Skeletal muscle satellite cell (primary cell): ENCODE measurements at regions not wholly inside any gene's neighbourhood (a gene's known extent, or its start where the extent isn't known, plus 50 kb on each side); places are given as distances from the start of the nearest gene placed in this dataset.

Experiments used
- H3K27me3 ChIP-seq: 2 replicates; pipeline ENCODE4 v1.7.0; 2013; ENCODE audit warnings: low read length; ENCODE audit not compliant: control insufficient read depth, insufficient read depth
- H3K36me3 ChIP-seq: 2 replicates; pipeline ENCODE4 v1.7.0; 2013; ENCODE audit warnings: mild to moderate bottlenecking, control low read depth, low read length; ENCODE audit not compliant: insufficient read depth
- H3K4me1 ChIP-seq: 2 replicates; pipeline ENCODE4 v1.7.0; 2013; ENCODE audit warnings: low read length; ENCODE audit not compliant: control insufficient read depth, insufficient read depth
- H3K4me2 ChIP-seq: 2 replicates; pipeline ENCODE4 v1.7.0; 2013; ENCODE audit warnings: mild to moderate bottlenecking, low read length
- H3K4me3 ChIP-seq: 2 replicates; pipeline ENCODE4 v1.7.0; 2013; ENCODE audit warnings: low read length
- H3K9ac ChIP-seq: 2 replicates; pipeline ENCODE4 v1.7.0; 2013; ENCODE audit warnings: mild to moderate bottlenecking, low read depth, low read length, moderate library complexity
- H3K9me3 ChIP-seq: replicated peaks from 2 replicates; pipeline ENCODE4 v1.7.0; 2013; ENCODE audit warnings: mild to moderate bottlenecking, control low read depth, low read length

- H3K9ac ChIP-seq, result no peak overlapping the region
- no peaks in the 10 kb centered on the region for H3K4me1 ChIP-seq
- no peaks in the 10 kb centered on the region for H3K36me3 ChIP-seq
- H3K4me2 ChIP-seq, result no peak overlapping the region
- H3K27me3 ChIP-seq, result peaks cover 19% of the 10 kb centered on the region
- no peaks in the 10 kb centered on the region for H3K9me3 ChIP-seq
- H3K4me3 ChIP-seq, result no peak overlapping the region
Measured at GRCh38 chr1:228810395-228810758, 75.1 kb downstream of the RHOU start.

GRCh38 chr1:228810878-228811711 is 75.8 kb downstream of the RHOU start:
- H3K4me1 ChIP-seq, result no peaks in the 10 kb centered on the region
- H3K27me3 ChIP-seq, result peaks cover 19% of the 10 kb centered on the region
- H3K9me3 ChIP-seq, result no peaks in the 10 kb centered on the region
- H3K9ac ChIP-seq, result no peak overlapping the region
- no peak overlapping the region for H3K4me3 ChIP-seq
- H3K36me3 ChIP-seq, result no peaks in the 10 kb centered on the region
- H3K4me2 ChIP-seq, result no peak overlapping the region

DNA sequence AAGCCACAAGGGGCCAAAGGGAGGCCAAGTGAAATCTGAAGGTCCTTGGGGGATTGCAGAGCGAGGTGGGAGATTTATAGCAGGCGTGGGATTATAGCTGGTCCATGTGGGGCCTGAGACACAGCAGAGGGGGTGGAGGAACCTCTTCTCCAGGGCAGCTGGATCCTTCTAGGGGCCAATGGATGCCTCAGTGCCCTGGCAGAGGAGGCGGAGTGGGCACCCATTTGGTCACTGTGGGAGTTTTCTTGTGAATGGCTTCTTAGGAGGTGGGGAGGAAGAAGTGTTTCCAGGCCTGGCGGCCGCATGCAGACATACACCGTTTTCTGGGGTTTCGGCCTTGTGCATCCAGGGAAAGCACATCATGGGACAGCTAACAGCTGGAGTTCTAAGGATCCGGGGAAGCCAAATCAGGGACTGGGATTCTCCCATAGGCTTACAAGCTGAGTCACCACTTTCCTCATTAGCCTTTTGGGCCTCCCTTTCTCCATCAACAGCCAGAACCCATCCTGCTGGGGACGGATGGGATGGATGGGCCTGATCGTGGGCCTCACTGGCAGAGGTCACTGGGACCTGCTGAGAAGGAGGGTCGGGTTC is 76.5 kb downstream of the RHOU start:
- no peaks in the 10 kb centered on the region for H3K4me1 ChIP-seq
- H3K36me3 ChIP-seq, result no peaks in the 10 kb centered on the region
- no peak overlapping the region for H3K9ac ChIP-seq
- no peak overlapping the region for H3K4me2 ChIP-seq
- H3K27me3 ChIP-seq, result peaks cover 14% of the 10 kb centered on the region
- H3K4me3 ChIP-seq, result no peak overlapping the region
- H3K9me3 ChIP-seq, result no peaks in the 10 kb centered on the region

GRCh38 chr1:228812961-228813360 is 77.7 kb downstream of the RHOU start:
- Histone ChIP-seq H3K27me3 (peaks cover 12% of the 10 kb centered on the region), H3K4me2 (no peak overlapping the region), H3K4me1 (no peaks in the 10 kb centered on the region), H3K36me3 (no peaks in the 10 kb centered on the region), H3K9ac (no peak overlapping the region), H3K9me3 (no peaks in the 10 kb centered on the region), H3K4me3 (no peak overlapping the region)

DNA sequence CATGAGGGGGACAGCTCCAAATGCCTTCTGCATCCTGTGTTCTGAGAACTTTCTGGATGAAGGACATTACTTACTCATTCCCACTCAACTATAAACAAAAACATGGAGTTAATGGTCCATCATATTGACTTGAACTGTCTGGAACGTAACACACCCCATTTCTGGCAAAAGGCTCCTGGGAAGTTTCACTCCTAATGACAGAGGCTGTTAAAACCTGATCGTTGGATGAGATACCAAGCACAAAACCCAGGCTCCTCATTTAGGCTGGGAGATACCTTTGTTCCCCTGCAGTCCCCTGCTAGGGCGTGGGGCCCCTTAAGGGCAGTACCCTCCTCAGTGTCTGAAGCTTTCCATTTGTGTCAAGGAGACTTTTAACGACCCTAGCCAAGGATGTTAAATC is 78.9 kb downstream of the RHOU start:
- H3K4me2 ChIP-seq, result no peak overlapping the region
- no peaks in the 10 kb centered on the region for H3K9me3 ChIP-seq
- peaks cover 14% of the 10 kb centered on the region for H3K27me3 ChIP-seq
- H3K4me3 ChIP-seq, result no peak overlapping the region
- H3K36me3 ChIP-seq, result no peaks in the 10 kb centered on the region
- H3K9ac ChIP-seq, result no peak overlapping the region
- no peaks in the 10 kb centered on the region for H3K4me1 ChIP-seq

GRCh38 chr1:228818296-228818695 is 83.0 kb downstream of the RHOU start:
- peaks cover 23% of the 10 kb centered on the region for H3K27me3 ChIP-seq
- H3K36me3 ChIP-seq, result no peaks in the 10 kb centered on the region
- no peak overlapping the region for H3K4me3 ChIP-seq
- H3K4me1 ChIP-seq, result no peaks in the 10 kb centered on the region
- no peak overlapping the region for H3K9ac ChIP-seq
- no peak overlapping the region for H3K4me2 ChIP-seq
- H3K9me3 ChIP-seq, result no peaks in the 10 kb centered on the region

GRCh38 chr1:228818928-228819630 is 83.8 kb downstream of the RHOU start:
- no peaks in the 10 kb centered on the region for H3K9me3 ChIP-seq
- no peaks in the 10 kb centered on the region for H3K36me3 ChIP-seq
- H3K4me2 ChIP-seq, result no peak overlapping the region
- peaks cover 19% of the 10 kb centered on the region for H3K27me3 ChIP-seq
- no peak overlapping the region for H3K9ac ChIP-seq
- no peak overlapping the region for H3K4me3 ChIP-seq
- no peaks in the 10 kb centered on the region for H3K4me1 ChIP-seq

GRCh38 chr1:228821252-228821651 is 86.0 kb downstream of the RHOU start:
- Histone ChIP-seq H3K4me3 (no peak overlapping the region), H3K9me3 (no peaks in the 10 kb centered on the region), H3K4me2 (no peak overlapping the region), H3K4me1 (no peaks in the 10 kb centered on the region), H3K27me3 (peaks cover 16% of the 10 kb centered on the region), H3K9ac (no peak overlapping the region), H3K36me3 (no peaks in the 10 kb centered on the region)

DNA sequence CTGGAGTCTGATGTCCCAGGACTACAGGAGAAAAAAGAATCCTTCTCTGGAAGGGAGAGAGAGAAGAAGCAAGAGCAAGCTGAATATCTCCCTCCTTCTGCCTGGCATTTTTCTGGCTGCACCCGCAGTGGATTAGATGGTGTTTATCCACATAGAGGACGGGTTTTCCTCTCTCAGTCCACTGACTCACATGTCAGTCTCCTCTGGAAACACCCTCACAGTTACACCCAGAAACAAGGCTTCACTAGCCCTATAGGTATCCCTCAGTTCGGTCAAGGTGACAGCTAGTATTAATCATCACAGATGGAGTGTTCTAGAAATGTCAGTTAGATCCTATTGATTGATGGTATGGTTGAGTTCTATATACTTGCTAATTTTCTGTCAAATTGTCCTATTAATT is 87.9 kb downstream of the RHOU start:
- Histone ChIP-seq H3K4me2 (no peak overlapping the region), H3K27me3 (peaks cover 22% of the 10 kb centered on the region), H3K4me1 (no peaks in the 10 kb centered on the region), H3K4me3 (no peak overlapping the region), H3K9me3 (no peaks in the 10 kb centered on the region), H3K36me3 (no peaks in the 10 kb centered on the region), H3K9ac (no peak overlapping the region)

- peaks cover 15% of the 10 kb centered on the region for H3K27me3 ChIP-seq
- no peak overlapping the region for H3K4me2 ChIP-seq
- no peaks in the 10 kb centered on the region for H3K36me3 ChIP-seq
- H3K9me3 ChIP-seq, result no peaks in the 10 kb centered on the region
- H3K4me1 ChIP-seq, result no peaks in the 10 kb centered on the region
- no peak overlapping the region for H3K4me3 ChIP-seq
- H3K9ac ChIP-seq, result no peak overlapping the region
Measured at GRCh38 chr1:228824366-228824765, 89.1 kb downstream of the RHOU start.

DNA sequence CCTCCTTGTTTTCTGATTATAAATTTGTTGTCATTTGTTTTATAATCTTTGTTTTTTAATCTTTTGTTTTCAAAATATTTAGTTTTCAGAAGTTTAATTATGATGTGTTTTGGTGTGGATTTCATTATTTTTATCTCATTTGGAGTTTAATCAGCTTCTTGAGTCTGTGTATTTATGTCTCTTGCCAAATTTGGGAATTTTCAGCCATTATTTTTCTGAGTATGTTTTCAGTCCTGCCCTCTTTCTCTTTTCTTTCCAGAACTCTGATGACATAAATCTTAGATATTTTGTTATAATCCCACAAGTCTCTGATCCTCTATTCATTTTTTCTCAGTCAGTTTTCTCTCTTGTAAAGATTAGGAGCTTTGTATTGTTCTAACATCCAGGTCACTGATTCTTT is 89.8 kb downstream of the RHOU start:
- no peak overlapping the region for H3K4me2 ChIP-seq
- no peak overlapping the region for H3K9ac ChIP-seq
- H3K36me3 ChIP-seq, result no peaks in the 10 kb centered on the region
- no peak overlapping the region for H3K4me3 ChIP-seq
- no peaks in the 10 kb centered on the region for H3K9me3 ChIP-seq
- peaks cover 18% of the 10 kb centered on the region for H3K27me3 ChIP-seq
- no peaks in the 10 kb centered on the region for H3K4me1 ChIP-seq
